Activated CD8-positive, alpha-beta memory T cell treated with anti-CD3 and anti-CD28 coated beads for 36 hours (primary cell): ENCODE measurements at regions not wholly inside any gene's neighbourhood (a gene's known extent, or its start where the extent isn't known, plus 50 kb on each side); places are given as distances from the start of the nearest gene placed in this dataset.

Experiments
- CTCF ChIA-PET: fragments of 350-600 bp; sonication (Branson Sonifier 250); formaldehyde crosslinking; loops from one replicate; lab custom pipeline; 2021; ENCODE audit warnings: antibody characterized with exemption; lab: Charles Lee
- POLR2A ChIA-PET: fragments of 350-600 bp; sonication (Branson Sonifier 250); formaldehyde crosslinking; loops from one replicate; lab custom pipeline; 2021; ENCODE audit warnings: antibody characterized with exemption; lab: Charles Lee

DNA sequence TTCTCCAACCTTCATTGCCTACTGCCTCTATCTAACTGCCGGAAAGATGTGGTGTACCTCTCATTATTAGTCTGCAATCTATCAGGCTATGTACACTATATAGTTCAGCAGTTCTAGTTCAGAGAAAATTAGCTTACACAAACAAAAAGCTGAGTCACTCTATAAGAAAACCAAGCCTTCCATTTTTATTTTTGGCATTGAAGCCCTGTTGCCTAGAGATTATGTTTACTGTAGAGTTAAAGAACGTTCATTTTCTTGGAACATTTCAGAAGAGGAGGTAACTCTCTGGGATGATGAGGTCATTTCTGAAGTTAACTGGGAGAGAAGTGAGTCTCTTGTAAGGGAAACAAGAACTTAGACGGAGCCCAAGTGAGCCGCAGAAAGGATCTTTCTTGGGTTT lies 133.5 kb downstream of the FAM124B start:
- CTCF ChIA-PET: no interaction called here
- POLR2A ChIA-PET: no interaction called here

GRCh38 chr2:224264259-224264658 lies 137.6 kb downstream of the FAM124B start:
- CTCF ChIA-PET: no interaction called here

DNA sequence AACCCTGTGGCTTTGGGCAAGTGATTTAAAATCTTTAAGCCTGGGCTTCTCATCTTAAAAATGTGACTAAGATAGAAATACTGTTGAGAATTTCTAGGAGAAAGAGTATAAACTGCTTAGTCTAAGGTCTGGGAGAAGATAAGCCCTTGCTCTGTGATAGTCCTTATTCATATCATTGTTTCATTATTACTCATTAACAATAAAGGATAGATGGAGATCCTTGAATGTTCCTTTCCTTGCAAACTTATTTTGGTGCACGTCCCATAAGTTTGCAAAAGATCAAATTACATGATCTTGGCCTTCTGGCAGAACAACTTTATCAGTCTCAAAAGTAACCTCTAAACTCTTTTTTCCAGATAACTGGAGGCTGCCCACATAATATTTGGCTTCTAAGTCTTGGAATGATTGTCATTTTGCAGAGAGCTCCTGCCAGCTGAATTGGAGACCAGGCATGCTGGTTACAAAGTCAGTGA lies 138.3 kb downstream of the FAM124B start:
- CTCF ChIA-PET: no interaction called here
- POLR2A ChIA-PET: no interaction called here

More at GRCh38 chr2:224264259-224264658, 137.6 kb downstream of the FAM124B start:
- POLR2A ChIA-PET: no interaction called here

- ChIA-PET CTCF (no interaction called here), POLR2A (no interaction called here)
Observed at GRCh38 chr2:224261326-224261725, 140.6 kb downstream of the FAM124B start.

- ChIA-PET POLR2A (no interaction called here), CTCF (no interaction called here)
Observed at GRCh38 chr2:224260372-224261020, 141.4 kb downstream of the FAM124B start.

- CTCF ChIA-PET: no interaction called here
Observed at GRCh38 chr2:224259831-224260230, 142.1 kb downstream of the FAM124B start.

DNA sequence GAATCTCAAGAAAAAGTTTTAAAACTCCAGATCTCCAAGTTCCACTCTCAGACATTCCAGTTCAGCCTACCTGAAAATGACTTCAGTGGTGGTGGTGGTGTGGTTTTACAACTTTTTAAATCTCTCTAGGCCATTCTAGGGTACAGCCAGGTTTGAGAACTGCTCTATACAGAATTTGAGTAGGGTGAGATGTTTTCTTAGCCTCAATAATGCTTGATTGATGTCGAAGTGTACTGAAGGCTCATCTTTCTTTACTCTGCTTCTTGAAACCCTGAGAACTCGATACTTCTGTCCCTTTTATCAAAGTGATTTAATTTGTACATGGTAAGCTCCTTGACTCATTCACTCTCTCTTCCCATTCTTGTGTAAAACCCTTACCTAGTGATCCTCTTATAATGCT lies 143.8 kb downstream of the FAM124B start:
- POLR2A ChIA-PET: no interaction called here
- CTCF ChIA-PET: no interaction called here

More at GRCh38 chr2:224259831-224260230, 142.1 kb downstream of the FAM124B start:
- POLR2A ChIA-PET: no interaction called here

DNA sequence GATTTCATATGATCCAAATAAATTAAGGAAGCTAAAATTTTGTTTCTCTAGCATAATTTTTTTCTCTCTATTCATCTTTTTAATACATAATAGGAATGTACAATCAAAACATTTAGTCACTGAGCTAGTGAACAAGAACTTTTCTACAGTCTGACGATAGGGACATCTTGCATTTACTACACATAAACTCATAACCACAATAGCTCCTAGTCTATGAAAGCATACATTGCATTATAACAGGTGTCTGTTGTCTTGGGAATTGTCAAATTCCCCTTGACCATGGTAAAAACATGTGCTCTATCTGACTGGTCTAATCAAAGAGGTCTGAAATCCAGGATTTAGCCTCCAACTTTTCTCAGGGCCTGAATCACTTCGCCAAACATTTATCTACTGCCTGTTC lies 144.8 kb downstream of the FAM124B start:
- CTCF ChIA-PET: no interaction called here

DNA sequence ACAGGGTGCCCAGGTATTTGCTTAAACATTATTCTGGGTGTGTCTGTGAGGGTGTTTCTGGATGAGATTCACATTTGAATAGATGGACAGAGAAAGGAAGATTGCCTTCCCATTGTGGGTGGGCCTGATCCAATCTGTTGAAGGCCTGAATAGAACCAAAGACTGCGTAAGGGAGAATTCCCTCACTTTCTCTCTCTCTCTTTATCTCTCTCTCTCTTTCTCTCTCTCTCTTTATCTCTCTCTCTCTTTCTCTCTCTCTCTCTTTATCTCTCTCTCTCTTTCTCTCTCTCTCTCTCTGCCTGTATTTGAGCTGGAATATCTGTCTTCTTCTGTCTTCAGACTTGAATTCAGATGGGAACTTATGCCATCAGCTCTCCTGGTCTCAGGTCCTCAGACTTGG lies 148.4 kb downstream of the FAM124B start:
- ChIA-PET CTCF (no interaction called here), POLR2A (no interaction called here)

More for the DNA sequence above, 144.8 kb downstream of the FAM124B start:
- POLR2A ChIA-PET: no interaction called here

DNA sequence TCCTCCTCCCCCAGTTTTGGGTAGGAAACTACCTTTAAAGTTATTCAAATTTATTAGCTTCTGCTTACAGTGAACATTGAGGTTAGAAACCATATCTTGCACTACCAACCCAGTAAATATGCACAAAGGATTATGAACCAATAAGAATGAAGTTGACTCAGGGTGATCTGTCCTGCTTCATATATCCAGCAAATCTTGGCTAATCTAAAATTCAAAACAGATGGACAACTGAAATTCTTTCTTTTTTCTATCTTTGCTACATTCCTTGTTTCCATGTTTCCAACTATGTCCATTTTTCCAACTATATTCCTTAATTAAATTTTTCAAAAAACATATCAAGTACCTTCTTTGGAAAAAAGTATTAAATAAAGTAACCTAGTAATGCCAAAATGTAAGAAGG lies 149.3 kb downstream of the FAM124B start:
- CTCF ChIA-PET: no interaction called here
- POLR2A ChIA-PET: no interaction called here

- ChIA-PET CTCF (no interaction called here), POLR2A (no interaction called here)
Observed at GRCh38 chr2:224248944-224249371, 152.9 kb downstream of the FAM124B start.

GRCh38 chr2:224242561-224242960 lies 159.3 kb downstream of the FAM124B start:
- CTCF ChIA-PET: no interaction called here

DNA sequence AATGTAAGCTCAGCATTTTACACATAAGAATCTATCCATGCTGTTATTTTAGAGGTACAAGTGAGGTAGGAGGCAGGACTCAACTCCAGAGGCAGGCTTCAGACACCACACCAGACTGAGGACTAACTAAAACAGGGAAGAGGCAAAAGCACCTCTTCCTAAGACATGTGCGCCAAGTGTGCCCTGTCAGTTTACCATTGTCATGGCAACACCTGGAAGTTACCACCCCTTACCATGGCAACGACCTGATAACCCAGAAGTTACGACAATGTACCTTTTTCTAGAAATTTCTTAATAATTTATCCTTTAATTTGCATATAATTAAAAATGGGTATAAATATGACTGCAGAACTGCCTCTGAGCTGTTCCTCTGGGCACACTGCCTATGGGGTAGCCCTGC lies 160.1 kb downstream of the FAM124B start:
- POLR2A ChIA-PET: no interaction called here
- CTCF ChIA-PET: no interaction called here

More at GRCh38 chr2:224242561-224242960, 159.3 kb downstream of the FAM124B start:
- POLR2A ChIA-PET: no interaction called here

DNA sequence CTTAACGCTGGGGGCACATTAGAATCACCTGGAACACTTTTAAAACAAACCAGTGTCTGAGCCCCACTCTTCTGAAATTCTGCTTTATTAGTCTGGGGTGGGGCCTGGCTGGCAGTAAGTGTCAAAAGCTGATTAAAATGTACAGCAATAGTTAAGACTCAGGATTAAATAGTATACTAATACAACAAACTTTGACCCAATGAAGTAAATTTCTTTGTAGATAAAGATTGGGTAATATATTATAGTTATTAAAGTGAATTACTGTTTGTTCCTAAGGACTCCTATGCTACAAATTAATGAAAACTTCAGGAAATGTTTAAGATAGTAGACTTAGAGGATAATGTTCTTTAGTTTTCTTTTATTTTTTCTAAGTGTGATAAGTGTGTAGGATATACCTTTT lies 160.9 kb downstream of the FAM124B start:
- POLR2A ChIA-PET: no interaction called here
- CTCF ChIA-PET: no interaction called here

DNA sequence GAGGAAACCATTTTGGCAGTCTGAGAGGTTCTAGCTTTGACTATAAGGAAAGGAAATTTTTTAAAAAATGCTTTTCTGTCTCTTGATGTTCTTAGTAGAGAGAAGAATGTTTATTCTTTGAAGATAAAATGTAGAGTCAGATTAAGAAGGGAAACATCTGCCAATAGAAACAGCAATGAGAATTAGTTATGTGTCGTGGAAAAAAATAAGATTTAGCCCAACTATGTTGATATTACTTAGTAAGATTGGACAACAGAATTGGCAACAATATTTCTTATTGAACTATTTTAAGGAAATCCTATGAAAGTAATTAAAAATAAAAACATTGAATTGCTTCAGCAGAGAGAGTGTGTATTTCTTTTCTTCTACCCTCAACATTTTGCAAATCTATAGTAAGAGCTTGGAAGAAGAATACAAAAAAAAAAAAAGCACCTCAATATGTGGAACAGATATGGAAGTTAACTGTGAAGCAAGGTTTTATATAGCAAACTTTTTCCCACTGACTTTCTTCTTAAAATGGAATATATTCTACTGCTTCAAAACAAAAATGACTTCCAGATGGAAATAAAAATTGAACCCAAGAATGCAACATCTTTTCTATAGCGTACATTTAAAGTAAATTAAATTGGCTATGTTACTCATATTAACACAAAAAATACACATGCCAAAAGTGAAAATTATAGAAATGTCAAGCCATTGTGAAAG lies 177.9 kb downstream of the FAM124B start:
- ChIA-PET POLR2A (no interaction called here), CTCF (no interaction called here)

DNA sequence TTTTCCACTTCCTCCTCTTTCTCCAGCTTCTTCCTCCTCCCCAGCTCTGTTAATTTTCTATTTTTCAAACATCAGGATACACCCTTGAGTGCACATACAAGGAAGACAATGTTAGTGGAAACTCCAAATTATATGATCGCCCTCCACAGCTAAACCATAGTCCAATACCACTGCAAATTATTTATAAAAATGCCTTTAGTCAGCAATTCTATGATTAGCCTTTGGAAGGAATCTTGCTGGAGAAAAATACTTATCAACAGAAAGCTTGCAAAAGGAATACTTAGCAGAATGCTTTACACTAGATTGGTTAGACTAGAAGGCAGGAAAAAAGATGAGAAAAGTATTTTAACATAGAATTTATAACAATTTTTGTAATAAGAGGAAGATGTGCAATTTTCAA lies 178.9 kb downstream of the FAM124B start:
- ChIA-PET POLR2A (no interaction called here), CTCF (no interaction called here)

- ChIA-PET CTCF (no interaction called here), POLR2A (no interaction called here)
Observed at GRCh38 chr2:224222291-224222690, 179.6 kb downstream of the FAM124B start.

DNA sequence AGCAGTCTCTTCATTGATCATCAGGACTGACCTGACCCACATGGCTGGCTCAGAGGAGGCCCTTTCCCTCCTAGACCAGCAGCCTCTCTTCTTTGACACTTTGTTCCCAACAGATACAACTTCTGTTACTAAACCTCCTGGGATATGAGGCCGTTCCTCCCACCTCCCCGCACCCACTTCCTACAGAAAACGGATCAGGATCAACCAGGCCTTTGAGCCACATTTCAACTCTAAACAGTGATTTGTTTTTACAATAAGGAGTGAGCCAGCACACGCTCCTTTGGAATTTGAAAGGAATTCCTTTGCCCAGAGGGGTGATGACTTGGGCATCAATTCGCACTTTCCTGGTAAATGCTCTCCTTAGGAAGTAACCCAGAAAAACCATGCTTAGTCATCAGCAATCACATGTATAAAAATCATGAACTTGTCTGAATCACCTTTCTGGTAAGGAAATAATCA lies 180.4 kb downstream of the FAM124B start:
- POLR2A ChIA-PET: no interaction called here
- CTCF ChIA-PET: no interaction called here

GRCh38 chr2:224220586-224221255 lies 181.2 kb downstream of the FAM124B start:
- POLR2A ChIA-PET: no interaction called here

DNA sequence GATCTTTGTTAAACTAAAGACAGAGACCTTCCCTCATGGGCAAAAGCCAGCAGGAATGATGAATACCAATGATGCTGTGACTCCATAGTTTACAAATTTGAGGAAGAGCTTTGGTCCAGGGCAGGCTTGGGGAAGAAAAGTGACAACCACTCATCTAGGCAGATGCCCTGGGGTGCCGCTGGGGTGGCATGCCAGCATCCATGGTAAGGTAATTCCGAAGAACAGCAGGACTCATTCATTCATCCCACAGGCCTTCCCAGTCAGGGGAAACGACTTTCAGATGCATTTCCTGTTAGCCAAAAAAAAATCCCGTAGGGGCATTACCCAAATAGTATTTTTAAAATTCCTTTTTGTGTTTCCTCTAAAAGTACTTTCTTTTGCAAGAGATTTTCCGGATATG lies 180.7 kb upstream of the SERPINE2 start:
- ChIA-PET CTCF (no interaction called here), POLR2A (no interaction called here)

More at GRCh38 chr2:224220586-224221255, 181.2 kb downstream of the FAM124B start:
- CTCF ChIA-PET: no interaction called here
